ENCODE measurements at regions not wholly inside any gene's neighbourhood (a gene's known extent, or its start where the extent isn't known, plus 50 kb on each side); places are given as distances from the start of the nearest gene placed in this dataset.

DNA sequence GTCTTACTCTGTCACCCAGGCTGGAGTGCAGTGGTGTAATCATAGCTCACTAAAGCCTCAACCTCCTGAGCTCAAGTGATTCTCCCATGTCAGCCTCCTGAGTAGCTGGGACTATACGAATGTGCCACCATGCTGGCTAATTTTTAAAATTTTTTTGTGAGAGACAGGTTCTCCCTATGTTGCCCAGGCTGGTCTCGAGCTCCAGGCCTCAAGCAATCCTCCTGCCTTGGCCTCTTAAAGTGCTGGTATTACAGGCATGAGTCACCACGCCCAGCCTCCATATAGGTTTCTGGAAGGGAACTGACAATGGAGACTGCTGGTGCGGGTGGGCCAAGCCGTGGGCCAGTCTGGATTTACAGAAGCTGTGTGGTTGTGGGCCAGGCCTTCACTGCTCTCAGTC, 189.2 kb downstream of the URI1 start:
- Histone ChIP-seq H3K4me1 (replicated peaks in 1 of 2; ENCODE audit: control insufficient read depth in 2 of 2, insufficient read depth in 2 of 2, low read length in 2 of 2) (no peaks in the 10 kb centered on the region; a peak in 1 of 5 replicates), H2AFZ (ENCODE audit: low read depth, low read length) (no peak overlapping the region), H3K4me2 (ENCODE audit: insufficient read depth, low read length) (no peak overlapping the region), H3K27me3 (ENCODE audit: control insufficient read depth in 2 of 2, insufficient read depth in 2 of 2, low read length in 2 of 2) (peaks cover 6 to 43% of the 10 kb centered on the region in 2 experiments; a peak in 4 of 5 replicates), H3K9ac (ENCODE audit: insufficient read depth in 1 of 2, low read depth in 2 of 2, low read length in 2 of 2) (no peak overlapping the region), H3K27ac (ENCODE audit: extremely low read depth, low read depth, low read length) (no peak overlapping the region), H3K4me3 (no peak overlapping the region), H4K20me1 (replicated peaks; ENCODE audit: control insufficient read depth, insufficient read depth, low read length) (no peaks in the 10 kb centered on the region; the same call in 1 of the 2 replicates), H3K9me3 (replicated peaks; ENCODE audit: control insufficient read depth, insufficient read depth, low read depth, low read length) (no peaks in the 10 kb centered on the region), H3K36me3 (ENCODE audit: control insufficient read depth, insufficient read depth, low read length) (no peaks in the 10 kb centered on the region), H3K79me2 (ENCODE audit: control insufficient read depth, insufficient read depth, low read length) (no peaks in the 10 kb centered on the region), H3K9me1 (ENCODE audit: control insufficient read depth, insufficient read depth, low read length) (no peaks in the 10 kb centered on the region)
- TF ChIP-seq MYBL2 (IDR thresholded peaks at IDR 0.05; ENCODE audit: low read depth) (no peak), MYBL2 (CRISPR knock-in tag; IDR thresholded peaks at IDR 0.05; ENCODE audit: borderline replicate concordance) (no peak), MEIS2 (IDR thresholded peaks at IDR 0.05; ENCODE audit: partially characterized antibody) (no peak), JUNB (CRISPR knock-in tag; conservative IDR thresholded peaks at IDR 0.05) (no peak), ZZZ3 (IDR thresholded peaks at IDR 0.05) (no peak), ZNF507 (tag; conservative IDR thresholded peaks at IDR 0.05) (no peak), GABPA (tag; conservative IDR thresholded peaks at IDR 0.05; ENCODE audit: low read depth) (no peak), TARDBP (IDR thresholded peaks at IDR 0.05) (no peak), CREBBP (IDR thresholded peaks at IDR 0.05; ENCODE audit: low read depth, low read length) (no peak), NR2C1 (IDR thresholded peaks at IDR 0.05) (no peak), NR2C1 (tag; IDR thresholded peaks at IDR 0.05) (no peak), SREBF2 (CRISPR knock-in tag; IDR thresholded peaks at IDR 0.05) (no peak), KDM1A (IDR thresholded peaks at IDR 0.05) (no peak), ZNF551 (CRISPR knock-in tag; IDR thresholded peaks at IDR 0.05) (no peak)
- ChIA-PET CTCF (ENCODE audit: low intra/inter-chr PET ratio) (no interaction called here), POLR2A (interaction anchor here (1.0 kb wide), 1 partner anchor 234 kb away, joined by 4 read pairs; no protein-coding TSS in a partner anchor)
- ATAC-seq (no peak), FAIRE-seq (no peak), DNase-seq (ENCODE audit: extremely low read depth in 1 of 4, low spot score in 3 of 4) (no peak)
- in situ Hi-C loops (cut with MboI) (no loop called here), intact Hi-C loops (cut with micrococcal nuclease) (no loop called here)
- no TSS peak for BruUV-seq (replicated peaks)
- 4% methylated on average over 4 of the region's 5 CpGs for WGBS (ENCODE audit: insufficient coverage, low coverage, missing lambda C conversion rate)

Measured in K562 (cell line).